Lower lobe of right lung (tissue), 2 donors: ENCODE measurements at regions not wholly inside any gene's neighbourhood (a gene's known extent, or its start where the extent isn't known, plus 50 kb on each side); places are given as distances from the start of the nearest gene placed in this dataset.

Experiments
- ATAC-seq, 2 donors: fragments of 200-7000 bp; cut with Tn5 transposase; one replicate each; pipeline ENCODE4 v1.9.1; 2020 to 2022; ENCODE audit warnings: mild to moderate bottlenecking in 2 of 2, moderate library complexity in 2 of 2
- DNase-seq: peaks from one replicate; pipeline ENCODE4 v3.0.0-alpha.2; 2020
- H3K27ac ChIP-seq: fragments of 200-600 bp; one replicate; pipeline ENCODE4 v1.8.0; 2022
- H3K27me3 ChIP-seq: fragments of 200-600 bp; one replicate; pipeline ENCODE4 v1.8.0; 2022; ENCODE audit warnings: low read depth
- H3K36me3 ChIP-seq: fragments of 200-600 bp; one replicate; pipeline ENCODE4 v1.8.0; 2022; ENCODE audit warnings: mild to moderate bottlenecking
- H3K4me1 ChIP-seq: fragments of 200-600 bp; one replicate; pipeline ENCODE4 v1.8.0; 2022
- H3K4me3 ChIP-seq: fragments of 200-600 bp; one replicate; pipeline ENCODE4 v1.8.0; 2022; ENCODE audit warnings: mild to moderate bottlenecking
- H3K9me3 ChIP-seq: fragments of 200-600 bp; one replicate; pipeline ENCODE4 v1.8.0; 2022
- intact Hi-C: fragments of 100-400 bp; cut with DNase I; formaldehyde crosslinking; loops from one replicate; pipeline ENCODE4 v1.11.0; 2022
- TF ChIP-seq, protein P1 (sequence below): fragments of 200-600 bp; IDR thresholded peaks from one replicate; pipeline ENCODE4 v1.8.0; 2022; ENCODE audit warnings: antibody characterized with exemption, mild to moderate bottlenecking
- donor health status: DM: no; HTN: yes; CAD: no; lungs with severe emphysema.

DNA sequence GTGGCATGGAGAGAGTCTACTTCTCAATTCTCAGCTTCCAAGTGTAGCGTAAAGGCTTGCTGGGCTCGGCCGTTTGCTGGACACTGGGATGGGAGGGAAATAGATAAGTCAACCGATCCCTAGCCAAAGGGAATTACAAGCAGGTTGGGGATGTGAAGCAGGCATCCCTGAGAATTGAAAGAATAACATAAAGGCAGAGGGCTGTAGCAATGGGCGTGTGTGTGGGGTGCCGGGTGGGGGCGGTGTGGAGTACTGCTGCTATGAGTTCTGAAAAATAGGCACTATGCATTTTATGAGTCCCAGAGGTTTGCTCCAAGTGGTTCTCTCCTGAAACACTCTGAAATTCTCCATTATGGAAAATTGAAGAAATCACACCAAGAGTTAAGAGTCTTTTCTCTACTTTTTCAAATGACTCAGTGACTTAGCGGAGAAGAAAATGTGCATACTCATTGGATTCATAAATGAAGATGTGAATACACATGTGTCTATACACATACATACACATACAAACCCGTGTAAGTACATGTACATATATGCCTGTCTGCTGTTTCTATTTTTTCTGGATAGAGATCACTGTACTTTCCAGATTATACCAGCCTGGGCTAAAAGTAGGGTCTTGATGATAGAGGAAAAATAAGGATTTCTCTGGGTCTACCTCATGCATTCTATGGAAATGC, 65.4 kb downstream of the ADRA2A start:
- Histone ChIP-seq H3K4me1 (no peaks in the 10 kb centered on the region), H3K27ac (no peak overlapping the region), H3K36me3 (no peaks in the 10 kb centered on the region), H3K9me3 (no peaks in the 10 kb centered on the region), H3K4me3 (no peak overlapping the region), H3K27me3 (no peaks in the 10 kb centered on the region)
- intact Hi-C loops = no loop called here
- DNase-seq (no peak), ATAC-seq (no peak)
- TF ChIP-seq, protein P1, sequence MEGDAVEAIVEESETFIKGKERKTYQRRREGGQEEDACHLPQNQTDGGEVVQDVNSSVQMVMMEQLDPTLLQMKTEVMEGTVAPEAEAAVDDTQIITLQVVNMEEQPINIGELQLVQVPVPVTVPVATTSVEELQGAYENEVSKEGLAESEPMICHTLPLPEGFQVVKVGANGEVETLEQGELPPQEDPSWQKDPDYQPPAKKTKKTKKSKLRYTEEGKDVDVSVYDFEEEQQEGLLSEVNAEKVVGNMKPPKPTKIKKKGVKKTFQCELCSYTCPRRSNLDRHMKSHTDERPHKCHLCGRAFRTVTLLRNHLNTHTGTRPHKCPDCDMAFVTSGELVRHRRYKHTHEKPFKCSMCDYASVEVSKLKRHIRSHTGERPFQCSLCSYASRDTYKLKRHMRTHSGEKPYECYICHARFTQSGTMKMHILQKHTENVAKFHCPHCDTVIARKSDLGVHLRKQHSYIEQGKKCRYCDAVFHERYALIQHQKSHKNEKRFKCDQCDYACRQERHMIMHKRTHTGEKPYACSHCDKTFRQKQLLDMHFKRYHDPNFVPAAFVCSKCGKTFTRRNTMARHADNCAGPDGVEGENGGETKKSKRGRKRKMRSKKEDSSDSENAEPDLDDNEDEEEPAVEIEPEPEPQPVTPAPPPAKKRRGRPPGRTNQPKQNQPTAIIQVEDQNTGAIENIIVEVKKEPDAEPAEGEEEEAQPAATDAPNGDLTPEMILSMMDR = no peak

DNA sequence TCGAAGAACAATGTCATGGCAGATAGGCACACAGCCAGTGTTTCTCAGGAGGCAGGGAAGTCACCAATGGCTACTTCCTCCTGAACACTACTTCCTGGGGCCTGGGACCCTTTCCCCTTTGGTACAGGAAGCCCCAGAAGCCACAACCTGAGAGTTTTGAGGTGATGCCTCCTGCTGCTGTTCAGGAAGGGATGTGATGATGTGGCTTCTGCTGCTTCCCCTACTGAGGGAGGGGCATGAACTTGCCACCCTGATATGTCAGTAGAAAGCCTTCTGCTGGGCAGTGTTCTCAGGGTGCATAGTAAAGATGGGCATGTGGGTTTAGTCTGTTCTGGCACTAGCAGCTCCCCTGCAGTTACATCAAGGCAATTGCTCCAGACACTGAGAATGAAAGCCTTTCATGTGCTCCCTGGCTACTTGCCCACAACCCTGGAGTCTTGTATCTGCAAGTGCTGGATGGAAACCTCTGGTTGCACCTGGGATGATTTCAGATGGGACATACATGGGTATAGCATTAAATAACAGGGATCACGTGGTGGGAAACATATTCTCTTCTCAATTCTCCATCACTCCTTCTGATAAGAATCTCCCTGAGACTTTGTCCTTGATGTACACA, 69.3 kb downstream of the ADRA2A start:
- no peaks in the 10 kb centered on the region for H3K9me3 ChIP-seq
- no peaks in the 10 kb centered on the region for H3K27me3 ChIP-seq
- H3K36me3 ChIP-seq = no peaks in the 10 kb centered on the region
- DNase-seq (no peak), ATAC-seq (no peak)
- intact Hi-C loops = no loop called here
- TF ChIP-seq, protein P1 = no peak
- H3K27ac ChIP-seq = no peak overlapping the region
- no peak overlapping the region for H3K4me3 ChIP-seq
- H3K4me1 ChIP-seq = no peaks in the 10 kb centered on the region

DNA sequence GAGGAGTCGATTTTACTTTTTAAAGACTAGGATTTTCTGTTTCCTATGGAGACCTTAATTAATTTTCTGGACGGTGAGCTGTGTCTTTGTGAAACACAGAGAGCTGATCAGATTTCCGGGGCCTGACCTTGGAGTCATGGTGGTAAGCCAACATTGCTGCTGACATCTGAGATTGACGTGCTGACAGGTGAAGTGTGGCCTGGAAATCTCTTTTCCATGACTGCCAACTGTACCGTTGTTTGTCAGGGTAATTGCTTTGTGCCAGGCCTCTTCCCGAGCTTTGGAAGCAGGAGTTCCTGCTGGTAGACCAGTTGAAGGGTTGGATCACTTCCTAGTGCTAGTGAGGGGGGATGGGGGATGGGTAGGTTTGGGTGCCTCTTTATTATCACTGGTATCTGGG, 71.2 kb downstream of the ADRA2A start:
- TF ChIP-seq, protein P1 = no peak
- ATAC-seq = no peak
- Histone ChIP-seq H3K27ac (no peak overlapping the region), H3K9me3 (no peaks in the 10 kb centered on the region), H3K36me3 (no peaks in the 10 kb centered on the region), H3K4me1 (no peaks in the 10 kb centered on the region), H3K27me3 (no peaks in the 10 kb centered on the region), H3K4me3 (no peak overlapping the region)
- DNase-seq = no peak
- intact Hi-C loops = no loop called here

DNA sequence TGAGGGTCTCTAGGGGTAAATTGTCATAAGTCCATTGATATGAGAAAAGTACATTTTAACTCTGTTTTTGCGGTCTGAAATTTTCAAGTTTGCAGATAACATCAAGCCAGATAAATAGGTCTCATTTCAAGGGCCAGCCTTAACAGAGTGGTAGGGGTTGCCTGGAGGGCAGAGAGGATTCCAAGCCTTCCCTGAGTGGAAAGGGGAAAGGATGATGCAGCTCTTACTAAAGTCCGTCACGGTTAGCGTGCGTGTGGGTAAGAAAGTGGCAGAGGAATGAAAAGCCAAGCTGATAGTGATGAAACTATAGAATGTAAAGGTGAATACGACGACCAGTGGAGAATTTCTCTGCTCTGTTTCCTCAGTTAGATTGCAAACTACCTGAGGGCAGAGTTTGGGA, 71.6 kb downstream of the ADRA2A start:
- H3K27ac ChIP-seq = no peak overlapping the region
- no peak for ATAC-seq
- TF ChIP-seq, protein P1 = no peak
- no peaks in the 10 kb centered on the region for H3K4me1 ChIP-seq
- no peak overlapping the region for H3K4me3 ChIP-seq
- DNase-seq = no peak
- H3K27me3 ChIP-seq = no peaks in the 10 kb centered on the region
- H3K9me3 ChIP-seq = no peaks in the 10 kb centered on the region
- H3K36me3 ChIP-seq = no peaks in the 10 kb centered on the region
- intact Hi-C loops = no loop called here

DNA sequence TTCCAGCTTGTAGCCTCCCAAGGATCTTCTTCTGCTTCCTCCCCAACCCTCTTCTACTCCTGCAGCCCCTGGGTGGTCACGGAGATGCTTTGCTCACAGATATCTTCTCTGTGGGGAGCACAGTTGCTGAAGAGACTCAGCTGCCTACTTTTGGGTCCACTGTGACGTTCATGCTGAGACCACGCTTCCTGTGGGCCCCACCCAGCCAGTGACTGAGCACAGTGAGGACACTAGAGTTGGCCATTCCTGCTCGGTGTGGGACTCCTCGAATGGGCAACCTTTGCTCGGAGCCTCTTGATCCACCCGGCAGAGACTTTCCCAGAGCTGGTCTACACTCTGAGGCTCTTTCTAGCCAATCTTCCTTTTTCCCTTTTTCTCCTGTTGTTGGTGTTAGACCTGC, 73.9 kb downstream of the ADRA2A start:
- peaks cover 3% of the 10 kb centered on the region for H3K27me3 ChIP-seq
- H3K27ac ChIP-seq = no peak overlapping the region
- intact Hi-C loops = no loop called here
- no peak overlapping the region for H3K4me3 ChIP-seq
- no peaks in the 10 kb centered on the region for H3K4me1 ChIP-seq
- TF ChIP-seq, protein P1 = no peak
- no peaks in the 10 kb centered on the region for H3K36me3 ChIP-seq
- ATAC-seq (peak in 1 of 2 donors; percentile 29), DNase-seq (no peak)
- no peaks in the 10 kb centered on the region for H3K9me3 ChIP-seq
